ENCODE measurements at regions not wholly inside any gene's neighbourhood (a gene's known extent, or its start where the extent isn't known, plus 50 kb on each side); places are given as distances from the start of the nearest gene placed in this dataset.

GRCh38 chr2:8219631-8220355 is 462.1 kb upstream of the ID2 start:
- H3K4me3 ChIP-seq (replicated peaks in 1 of 2; ENCODE audit: low read depth in 2 of 2, low read length in 2 of 2), result no peak overlapping the region
- no peak for DNase-seq (ENCODE audit: low read depth in 2 of 2)
- TF ChIP-seq CTCF (IDR thresholded peaks at IDR 0.05; ENCODE audit: low read depth, low read length), result no peak

GRCh38 chr2:8222979-8223694 is 458.7 kb upstream of the ID2 start:
- DNase-seq (ENCODE audit: low read depth in 2 of 2), result no peak
- H3K4me3 ChIP-seq (replicated peaks in 1 of 2; ENCODE audit: low read depth in 2 of 2, low read length in 2 of 2), result no peak overlapping the region
- no peak for TF ChIP-seq CTCF (IDR thresholded peaks at IDR 0.05; ENCODE audit: low read depth, low read length)

GRCh38 chr2:8223695-8224346 is 458.0 kb upstream of the ID2 start:
- no peak for TF ChIP-seq CTCF (IDR thresholded peaks at IDR 0.05; ENCODE audit: low read depth, low read length)
- H3K4me3 ChIP-seq (replicated peaks in 1 of 2; ENCODE audit: low read depth in 2 of 2, low read length in 2 of 2), result no peak overlapping the region
- DNase-seq (ENCODE audit: low read depth in 2 of 2), result no peak

- DNase-seq (ENCODE audit: low read depth in 2 of 2), result no peak
- no peak overlapping the region for H3K4me3 ChIP-seq (replicated peaks in 1 of 2; ENCODE audit: low read depth in 2 of 2, low read length in 2 of 2)
- TF ChIP-seq CTCF (IDR thresholded peaks at IDR 0.05; ENCODE audit: low read depth, low read length), result no peak
Measured at GRCh38 chr2:8224347-8225190, 457.3 kb upstream of the ID2 start.

GRCh38 chr2:8225266-8225665 is 456.6 kb upstream of the ID2 start:
- no peak overlapping the region for H3K4me3 ChIP-seq (replicated peaks in 1 of 2; ENCODE audit: low read depth in 2 of 2, low read length in 2 of 2)
- DNase-seq (ENCODE audit: low read depth in 2 of 2), result no peak
- no peak for TF ChIP-seq CTCF (IDR thresholded peaks at IDR 0.05; ENCODE audit: low read depth, low read length)

- TF ChIP-seq CTCF (IDR thresholded peaks at IDR 0.05; ENCODE audit: low read depth, low read length), result no peak
- no peak overlapping the region for H3K4me3 ChIP-seq (replicated peaks in 1 of 2; ENCODE audit: low read depth in 2 of 2, low read length in 2 of 2)
- DNase-seq (ENCODE audit: low read depth in 2 of 2), result no peak
Measured at GRCh38 chr2:8225798-8226197, 456.1 kb upstream of the ID2 start.
